H1 (cell line): ENCODE measurements at regions not wholly inside any gene's neighbourhood (a gene's known extent, or its start where the extent isn't known, plus 50 kb on each side); places are given as distances from the start of the nearest gene placed in this dataset.

ENCODE experiments used
- CHD7 ChIP-seq: fragments of 300-600 bp; sonication (generic); IDR thresholded peaks from 2 replicates; pipeline ENCODE4 v1.7.1; 2012; ENCODE audit warnings: low read length, moderate library complexity, mild to moderate bottlenecking, inconsistent platforms; ENCODE audit not compliant: insufficient replicate concordance
- CTCF ChIP-seq, 3 experiments: IDR thresholded peaks; 1 replicate in 2 of 3; 2 replicates in 1 of 3; pipeline versions ENCODE4 v1.5.1 to v1.6.1; 2011; ENCODE audit warnings: low read length in 3 of 3, mild to moderate bottlenecking in 3 of 3, inconsistent platforms in 2 of 3, low read depth in 1 of 3, moderate library complexity in 1 of 3; ENCODE audit not compliant: insufficient read depth in 1 of 3; ENCODE audit errors: control extremely low read depth in 1 of 3
- JUN ChIP-seq: IDR thresholded peaks from 2 replicates; pipeline ENCODE4 v1.6.1; 2011; ENCODE audit warnings: low read depth, mild to moderate bottlenecking, improper control_type of control experiment, low read length
- NANOG ChIP-seq: IDR thresholded peaks from 2 replicates; pipeline ENCODE4 v1.6.1; 2011; ENCODE audit warnings: low read length, low read depth, mild to moderate bottlenecking, inconsistent platforms; ENCODE audit not compliant: insufficient read depth, poor library complexity, severe bottlenecking

GRCh38 chr4:188822698-188823097 is 683.5 kb downstream of the TRIML1 start (continued):
- TF ChIP-seq CTCF (IDR thresholded peaks at IDR 0.05; ENCODE audit: control extremely low read depth in 1 of 3, insufficient read depth in 1 of 3, low read depth in 1 of 3, low read length in 3 of 3) = no peak
- TF ChIP-seq CHD7 = no peak
- peak; percentile 88 for TF ChIP-seq JUN
- TF ChIP-seq NANOG = no peak
